ENCODE measurements at regions not wholly inside any gene's neighbourhood (a gene's known extent, or its start where the extent isn't known, plus 50 kb on each side); places are given as distances from the start of the nearest gene placed in this dataset.
"Not testable (repeated sequence)": the region's sequence is repeated elsewhere in the genome, so short reads cannot be mapped to it uniquely, and the experiment has no call there.

DNA sequence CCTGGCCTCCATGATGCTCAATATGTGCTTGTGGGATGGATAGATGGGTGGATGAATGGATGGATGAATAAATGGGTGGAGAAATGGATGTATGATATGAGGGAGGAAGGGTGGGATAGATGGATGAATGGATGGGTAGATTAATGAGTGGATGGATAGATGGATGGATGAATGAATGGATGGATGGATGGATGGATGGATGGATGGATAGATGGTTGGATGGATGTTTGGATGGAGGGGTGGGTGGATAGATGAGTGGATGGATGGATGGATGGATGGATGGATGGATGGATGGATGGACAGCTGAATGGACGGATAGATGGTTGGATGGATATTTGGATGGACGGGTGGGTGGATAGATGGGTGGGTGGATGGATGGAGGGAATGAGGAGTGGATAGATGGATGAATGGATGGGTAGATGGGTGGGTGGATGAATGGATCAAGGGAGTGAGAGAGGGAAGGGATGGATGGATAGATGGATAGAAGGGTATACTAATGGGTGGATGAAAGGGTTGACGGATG lies 139.4 kb downstream of the CEBPB start:
- DNase-seq: no peak

DNA sequence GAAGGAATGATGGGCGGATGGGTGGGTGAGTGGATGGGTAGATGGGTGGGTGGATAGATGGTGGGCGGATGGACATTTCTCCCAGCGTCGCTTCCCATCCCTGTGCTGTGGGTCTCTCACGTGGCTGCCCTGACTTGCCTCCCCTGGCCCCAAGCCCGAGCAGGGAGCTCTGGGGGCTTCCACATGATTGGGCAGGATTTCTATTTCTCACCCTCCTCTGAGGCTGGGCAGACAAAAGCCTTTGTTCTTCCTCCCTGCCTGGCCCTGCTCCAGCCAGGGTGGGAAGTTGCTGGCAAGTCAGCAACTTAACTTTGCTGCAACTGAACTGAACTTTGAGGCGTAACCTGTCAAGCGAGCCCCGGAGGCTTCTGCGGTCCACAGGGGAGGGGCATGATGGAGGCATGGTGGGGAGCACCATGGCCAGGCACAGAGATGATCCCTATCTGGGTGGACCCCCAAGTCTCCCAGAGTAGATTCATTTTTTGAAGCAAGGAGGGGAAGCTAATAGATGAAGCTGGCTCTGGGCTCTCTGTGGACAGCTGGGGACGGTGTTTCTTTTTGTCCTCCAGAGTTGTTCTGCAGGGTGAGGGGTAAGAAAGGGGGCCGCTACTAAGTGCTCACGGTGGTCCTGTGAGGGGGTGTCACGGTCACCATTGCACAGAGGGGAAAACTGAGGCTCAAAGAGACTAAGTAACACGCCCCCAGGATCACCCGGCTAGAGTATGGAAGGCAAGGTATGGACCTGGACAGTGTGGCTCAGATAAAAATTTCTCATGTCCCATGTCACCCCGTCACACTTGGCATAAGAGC lies 140.1 kb downstream of the CEBPB start:
- DNase-seq: no peak

GRCh38 chr20:50331469-50332363 lies 141.1 kb downstream of the CEBPB start:
- DNase-seq: no peak

DNA sequence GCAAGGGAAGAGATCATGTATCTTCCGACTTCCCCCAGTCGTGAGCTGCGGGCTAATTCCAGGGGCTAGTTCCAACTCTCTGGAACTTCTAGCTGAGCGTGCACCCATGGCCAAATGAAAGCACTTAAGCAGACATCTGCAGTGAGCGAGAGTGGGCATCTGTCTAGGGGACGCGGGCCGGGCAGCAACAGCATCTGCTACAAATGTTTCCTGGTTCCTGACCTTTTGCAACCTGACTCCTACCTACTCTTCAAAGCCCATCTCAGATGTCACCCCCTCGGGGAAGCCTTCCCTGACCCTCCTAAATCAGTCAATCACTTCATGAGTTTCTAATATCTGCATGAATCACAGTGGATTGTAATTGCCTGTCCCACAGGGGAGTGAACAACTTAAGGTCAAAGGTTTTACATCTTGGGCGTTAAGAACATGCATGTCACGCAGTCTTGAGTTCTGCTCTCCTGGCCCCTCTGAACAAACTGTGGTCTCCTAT lies 141.9 kb downstream of the CEBPB start:
- DNase-seq: no peak

DNA sequence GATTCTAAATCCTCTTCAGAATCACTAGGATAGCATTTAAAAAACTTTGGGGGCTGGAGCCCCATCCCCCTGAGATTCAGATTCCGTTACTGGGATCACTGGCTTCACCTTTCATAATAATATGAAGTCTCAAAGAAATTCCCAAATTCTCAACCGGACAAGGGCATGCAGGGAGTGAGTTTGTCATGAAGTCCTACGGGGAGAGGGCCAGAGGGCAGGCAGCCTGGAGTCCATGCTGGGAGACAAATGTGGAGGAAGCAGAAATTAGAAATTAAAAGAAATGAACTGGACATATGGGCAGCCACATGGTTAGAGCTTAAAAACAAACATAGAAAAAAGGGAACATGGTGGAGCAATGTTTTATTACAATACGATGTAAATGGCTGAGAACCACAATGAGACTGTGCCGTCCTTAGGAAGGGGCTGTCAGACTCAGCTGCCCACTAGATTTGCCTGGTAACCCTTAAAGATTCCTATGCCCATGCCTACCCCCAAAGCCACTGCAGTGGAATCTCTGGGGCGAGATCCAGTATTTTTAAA lies 142.6 kb downstream of the CEBPB start:
- no peak for DNase-seq

GRCh38 chr20:50333812-50334211 lies 143.2 kb downstream of the CEBPB start:
- no peak for DNase-seq

- not testable (repeated sequence) for DNase-seq
Measured at GRCh38 chr20:50334512-50334911, 143.9 kb downstream of the CEBPB start.

- DNase-seq: no peak
Measured at GRCh38 chr20:50335105-50335504, 144.5 kb downstream of the CEBPB start.

DNA sequence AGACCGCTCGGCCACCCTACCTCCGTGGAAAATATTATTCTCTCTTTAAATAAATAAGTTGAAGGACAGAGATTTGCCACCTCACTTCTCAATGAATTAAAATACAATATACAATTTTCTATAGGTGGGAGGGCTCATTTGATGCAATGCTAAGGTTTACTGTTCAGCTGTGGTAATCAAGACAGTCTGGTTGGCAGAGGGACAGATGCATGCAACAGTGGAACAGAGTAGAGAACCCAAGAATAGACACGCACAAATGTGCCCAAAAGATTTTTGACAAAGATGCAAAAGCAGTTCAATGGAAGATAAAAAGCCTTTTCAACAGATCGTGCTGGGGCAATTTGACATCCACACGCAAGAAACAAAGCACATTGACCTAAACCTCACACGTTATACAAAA lies 145.2 kb downstream of the CEBPB start:
- no peak for DNase-seq

DNA sequence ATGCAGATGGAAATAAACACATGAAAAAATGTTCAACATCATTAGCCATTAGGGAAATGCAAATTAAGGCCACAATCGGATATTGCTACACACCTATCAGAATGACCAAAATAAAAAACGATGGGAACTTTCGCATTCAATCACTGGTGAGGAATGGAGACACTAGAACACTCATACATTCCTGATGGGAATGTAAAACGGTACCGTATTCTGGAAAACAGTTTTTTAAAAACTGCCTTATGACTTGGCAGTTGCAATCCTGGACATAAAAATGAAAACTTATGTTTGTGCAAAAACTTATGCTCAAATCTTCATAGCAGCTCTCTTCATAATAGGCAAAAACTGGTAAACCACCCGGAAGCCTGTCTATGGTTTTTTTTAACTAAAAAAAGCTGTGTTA lies 146.0 kb downstream of the CEBPB start:
- DNase-seq: no peak

DNA sequence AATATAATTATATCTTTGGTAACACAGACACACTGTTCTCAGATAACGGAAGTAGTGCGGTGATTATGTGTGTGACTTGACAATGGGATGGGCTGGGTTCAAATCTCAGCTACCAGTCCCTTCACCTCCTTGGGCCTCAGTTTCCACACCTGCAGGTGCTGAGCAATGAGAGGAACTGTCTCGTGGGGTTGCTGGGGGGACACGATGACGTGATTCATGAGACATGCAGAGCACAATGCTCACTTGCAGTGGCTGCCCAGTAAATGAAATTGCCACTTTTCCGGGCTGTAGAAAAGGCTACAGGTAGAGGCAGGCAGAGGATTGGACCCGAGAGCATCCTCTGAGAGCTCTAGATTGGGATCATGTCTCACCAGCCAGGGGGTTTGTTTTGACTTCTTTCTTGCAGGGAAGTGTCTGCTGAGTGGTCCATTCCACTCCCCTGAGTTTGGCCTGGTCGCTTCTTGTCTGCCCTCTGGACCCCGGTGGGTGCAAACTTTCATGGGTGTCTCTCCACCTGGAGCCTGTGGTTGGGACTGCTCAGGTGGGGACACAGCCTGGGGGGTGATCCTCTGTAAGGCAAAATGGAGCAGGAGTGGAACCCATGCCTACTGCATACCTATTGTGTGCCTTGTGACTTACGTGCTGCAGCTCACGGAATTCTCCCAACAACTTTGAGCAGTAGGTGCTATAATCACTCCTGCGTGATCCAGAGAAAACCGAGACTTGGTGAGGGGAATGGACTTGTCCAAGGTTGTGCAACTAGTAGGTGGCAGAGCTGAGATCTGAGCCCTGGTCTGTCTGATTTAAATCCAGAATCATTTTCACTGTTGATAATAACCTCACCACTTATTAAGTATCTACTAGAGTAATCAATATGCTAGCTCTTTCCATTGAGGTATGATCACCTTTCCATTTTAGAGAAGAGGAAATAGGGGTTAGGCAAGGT lies 147.2 kb downstream of the CEBPB start:
- no peak for DNase-seq

DNA sequence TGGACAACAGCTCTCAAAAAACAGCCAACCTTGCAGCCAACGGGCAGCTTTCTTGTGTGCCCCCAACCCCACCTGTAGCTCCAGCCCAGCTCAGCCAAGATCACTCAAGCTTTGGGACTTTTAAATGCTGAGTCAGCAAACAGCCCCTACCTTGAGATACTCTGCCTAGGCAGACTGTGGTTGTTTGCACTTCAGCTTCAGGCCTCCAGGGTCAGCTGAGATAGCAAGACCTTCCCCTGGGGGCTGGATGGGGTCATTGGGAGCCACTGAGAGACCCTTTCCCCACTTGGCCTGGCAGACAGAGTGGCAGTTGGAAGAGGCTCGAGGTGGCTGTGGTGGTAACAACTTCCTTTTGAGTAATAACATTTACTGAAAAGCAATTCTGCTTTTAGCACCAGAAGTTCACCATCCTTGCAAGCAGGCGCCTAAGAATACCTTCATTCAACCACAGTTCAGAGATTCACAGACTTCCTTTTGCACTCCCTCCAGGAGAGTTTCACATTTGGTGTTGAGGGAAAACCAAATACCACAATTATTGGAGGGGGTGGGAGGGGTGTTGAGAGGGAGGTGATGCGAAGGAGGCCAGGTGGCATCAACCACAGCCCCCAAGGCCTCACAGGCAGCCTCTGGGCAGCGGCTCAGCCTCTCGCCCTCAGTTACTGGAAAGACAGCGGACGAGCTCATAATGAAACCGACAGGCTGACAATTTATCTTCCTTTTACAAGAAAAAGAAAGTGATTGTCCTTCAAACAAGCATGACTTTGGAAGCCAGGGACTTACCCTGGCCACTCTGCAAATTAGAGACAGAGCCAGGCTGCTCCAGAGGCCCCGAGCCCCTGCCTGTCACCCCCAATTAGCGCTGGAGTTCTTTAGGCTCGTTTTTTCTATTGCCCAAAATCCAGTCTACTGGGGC lies 148.1 kb downstream of the CEBPB start:
- peak; percentile 28 to 42 for DNase-seq

- no peak for DNase-seq
Measured at GRCh38 chr20:50339466-50339901, 148.9 kb downstream of the CEBPB start.

- no peak for DNase-seq
Measured at GRCh38 chr20:50340541-50340940, 149.9 kb downstream of the CEBPB start.

- DNase-seq: no peak
Measured at GRCh38 chr20:50341050-50341449, 150.4 kb downstream of the CEBPB start.

DNA sequence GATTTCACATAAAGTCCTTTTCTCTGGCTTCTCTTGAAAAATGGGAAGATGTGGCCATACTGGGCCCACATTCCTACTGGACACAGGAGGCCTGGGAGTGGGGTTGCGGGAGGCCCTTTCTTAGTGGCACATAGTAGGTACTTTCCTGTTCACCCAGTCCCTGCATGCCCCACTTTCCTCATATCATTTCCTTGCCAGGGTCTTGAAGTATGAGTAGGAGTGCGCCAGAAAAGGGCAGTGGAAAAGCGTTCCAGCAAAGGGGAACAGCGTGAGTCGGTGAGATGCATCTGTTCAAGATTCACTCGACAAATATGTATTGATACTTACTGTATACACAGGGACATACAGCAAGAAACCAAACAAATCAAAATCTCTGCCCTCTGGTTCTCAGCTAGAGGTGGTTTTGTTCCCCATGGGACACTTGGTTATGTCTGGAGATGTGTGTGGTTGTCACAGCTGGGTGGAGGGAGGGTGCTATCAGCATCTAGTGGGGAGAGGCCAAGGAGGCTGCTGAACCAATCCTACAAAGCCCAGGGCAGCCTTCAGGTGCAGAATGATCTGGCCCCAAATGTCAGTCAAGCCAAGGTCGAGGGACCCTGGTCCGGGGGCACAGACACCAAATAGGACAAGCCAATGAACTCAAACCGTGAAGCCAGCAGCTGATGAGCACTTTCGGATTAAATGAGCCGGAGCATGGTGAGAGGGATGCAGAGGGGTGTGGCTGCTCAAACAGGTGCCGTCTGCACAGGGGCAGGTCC lies 151.4 kb downstream of the CEBPB start:
- no peak for DNase-seq

DNA sequence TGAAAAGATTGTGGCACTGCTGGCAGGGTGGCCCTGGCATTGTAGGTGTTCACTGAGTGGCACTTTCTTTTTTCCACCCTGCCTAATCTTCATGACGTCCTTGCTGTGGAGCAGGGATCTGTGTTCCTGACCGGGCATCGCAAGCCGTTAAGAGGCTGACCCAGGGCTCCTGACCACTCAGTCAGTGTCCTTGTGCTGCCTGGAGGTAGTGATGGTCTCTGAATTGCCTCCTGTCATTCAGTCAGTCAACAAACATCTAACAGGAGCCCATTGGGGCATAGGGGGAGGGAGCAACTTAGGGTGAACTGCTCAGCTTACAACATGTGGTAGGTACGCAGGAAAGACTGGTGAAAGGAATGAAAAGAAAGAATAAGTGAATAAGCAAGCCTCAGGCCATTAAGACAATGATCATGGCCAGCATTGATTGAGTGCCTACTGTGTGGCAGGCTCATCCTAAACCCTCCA lies 152.0 kb downstream of the CEBPB start:
- DNase-seq: no peak

DNA sequence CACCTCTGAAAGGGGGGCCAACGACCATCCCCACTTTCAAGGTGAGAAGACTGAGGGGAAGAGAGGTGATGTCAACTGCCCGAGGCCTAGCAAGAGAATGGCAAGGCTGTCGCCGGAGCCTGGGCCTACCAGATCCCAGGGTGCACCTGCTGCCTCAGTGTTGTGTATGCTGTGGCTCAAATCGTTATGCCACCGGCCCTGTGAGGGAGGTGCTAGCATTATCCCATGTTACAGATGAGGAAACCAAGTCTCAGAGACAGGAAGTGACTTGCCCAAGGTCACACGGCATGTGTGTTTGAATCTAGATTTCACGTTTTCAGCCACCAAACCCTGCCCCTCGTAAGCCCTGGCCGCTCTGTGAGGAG lies 152.5 kb downstream of the CEBPB start:
- no peak for DNase-seq

DNA sequence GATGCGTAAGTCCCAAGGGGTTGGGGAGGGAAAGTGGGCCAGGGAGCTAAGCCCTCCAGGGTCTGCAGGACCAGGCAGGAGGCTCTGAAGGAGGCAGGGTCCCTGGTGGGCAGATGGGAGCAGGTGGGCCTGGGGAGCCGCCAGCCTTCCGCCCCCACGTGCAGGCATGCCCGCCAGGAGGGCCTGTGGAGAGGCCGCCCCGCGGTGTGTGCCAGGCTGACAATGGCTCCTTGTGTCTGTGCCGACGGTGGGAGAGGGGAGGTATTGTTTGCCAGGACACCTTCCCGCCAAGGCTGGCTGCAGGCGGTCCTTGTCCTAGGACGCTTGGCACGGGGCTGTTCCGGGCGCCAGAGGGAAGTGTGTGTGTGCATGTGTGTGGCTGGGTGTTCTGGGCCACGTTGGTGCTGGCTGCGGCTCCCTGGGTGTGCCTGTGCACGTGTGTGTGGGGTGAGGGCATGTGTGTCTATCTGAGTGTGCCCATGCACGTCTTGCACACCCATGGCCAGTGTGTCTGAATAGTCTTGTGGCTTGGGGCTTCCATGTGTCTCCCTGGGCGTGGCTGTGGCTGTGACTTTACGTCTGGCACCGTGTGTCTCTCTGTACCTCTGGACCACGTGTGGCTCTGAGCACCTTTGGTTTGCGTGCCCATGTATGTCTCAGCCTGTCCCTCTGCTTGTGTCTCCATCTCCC lies 153.0 kb downstream of the CEBPB start:
- DNase-seq: no peak
